ENCODE measurements at regions not wholly inside any gene's neighbourhood (a gene's known extent, or its start where the extent isn't known, plus 50 kb on each side); places are given as distances from the start of the nearest gene placed in this dataset.

- TF ChIP-seq SMC3 (conservative IDR thresholded peaks at IDR 0.05; ENCODE audit: poor library complexity) (no peak), EZH2 (IDR thresholded peaks at IDR 0.05; ENCODE audit: borderline replicate concordance, insufficient read depth, low read length, poor library complexity, severe bottlenecking) (no peak), CTCF (IDR thresholded peaks at IDR 0.05; ENCODE audit: poor library complexity, severe bottlenecking) (no peak), POLR2AphosphoS5 (IDR thresholded peaks at IDR 0.05) (no peak), REST (IDR thresholded peaks at IDR 0.05; ENCODE audit: borderline replicate concordance) (no peak), TAF1 (IDR thresholded peaks at IDR 0.05; ENCODE audit: low read depth) (no peak), MXI1 (conservative IDR thresholded peaks at IDR 0.05; ENCODE audit: poor library complexity, severe bottlenecking) (no peak), RAD21 (conservative IDR thresholded peaks at IDR 0.05) (no peak), EP300 (conservative IDR thresholded peaks at IDR 0.05; ENCODE audit: poor library complexity, severe bottlenecking) (no peak)
- no peaks in the 10 kb centered on the region for H4K20me1 ChIP-seq (ENCODE audit: insufficient read depth)
- no peak overlapping the region for H2AFZ ChIP-seq (ENCODE audit: low read depth, low read length)
- no peaks in the 10 kb centered on the region for H3K9me2 ChIP-seq (ENCODE audit: insufficient read depth, low read length)
- no peaks in the 10 kb centered on the region for H3K27me3 ChIP-seq (ENCODE audit: insufficient read depth, low read depth, low read length)
- no peak overlapping the region for H3K27ac ChIP-seq (ENCODE audit: low read length)
- no peaks in the 10 kb centered on the region for H3K79me2 ChIP-seq (replicated peaks; ENCODE audit: insufficient read depth, low read length)
- H3K9ac ChIP-seq (ENCODE audit: low read length) = no peak overlapping the region
- no peaks in the 10 kb centered on the region for H3K9me3 ChIP-seq (ENCODE audit: low read length)
- no peak overlapping the region for H3K4me3 ChIP-seq (ENCODE audit: low read length)
- no peaks in the 10 kb centered on the region for H3F3A ChIP-seq (ENCODE audit: insufficient read depth, low read length, poor library complexity, severe bottlenecking)
- H3K36me3 ChIP-seq (ENCODE audit: insufficient read depth, low read length) = no peaks in the 10 kb centered on the region
- no peak overlapping the region for H3K4me2 ChIP-seq (ENCODE audit: low read length)
Measured at GRCh38 chr7:17181482-17181881, 117.0 kb upstream of the AHR start.

- no peak overlapping the region for H3K4me3 ChIP-seq (ENCODE audit: low read length)
- no peaks in the 10 kb centered on the region for H3F3A ChIP-seq (ENCODE audit: insufficient read depth, low read length, poor library complexity, severe bottlenecking)
- no peaks in the 10 kb centered on the region for H4K20me1 ChIP-seq (ENCODE audit: insufficient read depth)
- no peak overlapping the region for H3K27ac ChIP-seq (ENCODE audit: low read length)
- no peak overlapping the region for H3K9ac ChIP-seq (ENCODE audit: low read length)
- H3K9me2 ChIP-seq (ENCODE audit: insufficient read depth, low read length) = no peaks in the 10 kb centered on the region
- H3K9me3 ChIP-seq (ENCODE audit: low read length) = no peaks in the 10 kb centered on the region
- H3K36me3 ChIP-seq (ENCODE audit: insufficient read depth, low read length) = no peaks in the 10 kb centered on the region
- H2AFZ ChIP-seq (ENCODE audit: low read depth, low read length) = no peak overlapping the region
- H3K79me2 ChIP-seq (replicated peaks; ENCODE audit: insufficient read depth, low read length) = no peaks in the 10 kb centered on the region
- no peak overlapping the region for H3K4me2 ChIP-seq (ENCODE audit: low read length)
- H3K27me3 ChIP-seq (ENCODE audit: insufficient read depth, low read depth, low read length) = no peaks in the 10 kb centered on the region
- TF ChIP-seq SMC3 (conservative IDR thresholded peaks at IDR 0.05; ENCODE audit: poor library complexity) (no peak), MXI1 (conservative IDR thresholded peaks at IDR 0.05; ENCODE audit: poor library complexity, severe bottlenecking) (no peak), EZH2 (IDR thresholded peaks at IDR 0.05; ENCODE audit: borderline replicate concordance, insufficient read depth, low read length, poor library complexity, severe bottlenecking) (no peak), RAD21 (conservative IDR thresholded peaks at IDR 0.05) (no peak), EP300 (conservative IDR thresholded peaks at IDR 0.05; ENCODE audit: poor library complexity, severe bottlenecking) (no peak), CTCF (IDR thresholded peaks at IDR 0.05; ENCODE audit: poor library complexity, severe bottlenecking) (no peak), POLR2AphosphoS5 (IDR thresholded peaks at IDR 0.05) (no peak)
Measured at GRCh38 chr7:17183630-17184328, 114.7 kb upstream of the AHR start.

Measured in neural cell (in vitro differentiated cells).